Liver (tissue), 3 donors: ENCODE measurements at regions not wholly inside any gene's neighbourhood (a gene's known extent, or its start where the extent isn't known, plus 50 kb on each side); places are given as distances from the start of the nearest gene placed in this dataset.

Source experiments
- CTCF ChIP-seq: fragments of 150-350 bp; IDR thresholded peaks from 2 replicates; pipeline ENCODE4 v1.5.1; 2017; ENCODE audit warnings: improper control_type of control experiment, low read depth, low read length; ENCODE audit not compliant: missing input control
- EGR1 ChIP-seq, 2 donors: IDR thresholded peaks; 2 replicates each; pipeline ENCODE4 v1.6.1; 2016 to 2018; ENCODE audit warnings: antibody characterized with exemption in 2 of 2, low read depth in 2 of 2
- REST ChIP-seq: IDR thresholded peaks from 2 replicates; pipeline ENCODE4 v1.6.1; 2016; ENCODE audit warnings: antibody characterized with exemption, mild to moderate bottlenecking
- YY1 ChIP-seq: IDR thresholded peaks from 2 replicates; pipeline ENCODE4 v1.6.1; 2016; ENCODE audit warnings: antibody characterized with exemption, mild to moderate bottlenecking
- donor health status: healthy.
- donor health status: healthy.

GRCh38 chr4:66741081-66741480 is 804.2 kb downstream of the CENPC start:
- no peak for TF ChIP-seq YY1
- TF ChIP-seq EGR1 (IDR thresholded peaks at IDR 0.05; ENCODE audit: low read depth in 2 of 2) = no peak
- TF ChIP-seq REST = no peak
- no peak for TF ChIP-seq CTCF
